ENCODE measurements at regions not wholly inside any gene's neighbourhood (a gene's known extent, or its start where the extent isn't known, plus 50 kb on each side); places are given as distances from the start of the nearest gene placed in this dataset.

DNA sequence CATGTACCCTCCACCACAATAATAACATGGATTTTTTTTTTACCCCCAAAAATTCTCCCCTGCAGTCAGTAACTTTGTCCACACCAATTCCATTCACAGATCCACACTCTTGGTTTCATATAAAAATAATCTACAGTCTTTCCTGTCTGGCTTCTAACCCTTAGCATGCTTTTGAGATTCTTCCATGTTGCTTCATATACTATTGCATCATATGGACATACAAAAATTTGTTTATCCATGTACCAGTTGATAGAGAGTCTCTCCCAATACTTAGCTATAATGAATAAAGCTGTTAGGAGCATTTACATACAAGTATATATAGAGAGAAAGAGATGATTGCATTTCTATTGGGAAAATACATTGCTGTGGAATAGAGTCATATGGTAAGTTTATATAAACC lies 575.0 kb downstream of the XPNPEP1 start (continued):
- TF ChIP-seq FOXJ3 (CRISPR knock-in tag; IDR thresholded peaks at IDR 0.05; ENCODE audit: borderline replicate concordance) (no peak), NR3C1 (CRISPR knock-in tag; conservative IDR thresholded peaks at IDR 0.05; ENCODE audit: low read depth) (no peak), E2F4 (CRISPR knock-in tag; IDR thresholded peaks at IDR 0.05; ENCODE audit: borderline replicate concordance, low read depth) (no peak), NFE2L1 (CRISPR knock-in tag; IDR thresholded peaks at IDR 0.05) (no peak), ZNF416 (CRISPR knock-in tag; IDR thresholded peaks at IDR 0.05) (no peak), ZNF532 (CRISPR knock-in tag; IDR thresholded peaks at IDR 0.05; ENCODE audit: borderline replicate concordance) (no peak), ZNF512 (CRISPR knock-in tag; IDR thresholded peaks at IDR 0.05; ENCODE audit: borderline replicate concordance) (no peak), TP53 (CRISPR knock-in tag; IDR thresholded peaks at IDR 0.05) (no peak), TCF7 (CRISPR knock-in tag; IDR thresholded peaks at IDR 0.05; ENCODE audit: low read depth) (no peak), GTF2I (CRISPR knock-in tag; conservative IDR thresholded peaks at IDR 0.05) (no peak), ETV6 (CRISPR knock-in tag; IDR thresholded peaks at IDR 0.05) (no peak)
- TF ChIP-seq, protein P1, sequence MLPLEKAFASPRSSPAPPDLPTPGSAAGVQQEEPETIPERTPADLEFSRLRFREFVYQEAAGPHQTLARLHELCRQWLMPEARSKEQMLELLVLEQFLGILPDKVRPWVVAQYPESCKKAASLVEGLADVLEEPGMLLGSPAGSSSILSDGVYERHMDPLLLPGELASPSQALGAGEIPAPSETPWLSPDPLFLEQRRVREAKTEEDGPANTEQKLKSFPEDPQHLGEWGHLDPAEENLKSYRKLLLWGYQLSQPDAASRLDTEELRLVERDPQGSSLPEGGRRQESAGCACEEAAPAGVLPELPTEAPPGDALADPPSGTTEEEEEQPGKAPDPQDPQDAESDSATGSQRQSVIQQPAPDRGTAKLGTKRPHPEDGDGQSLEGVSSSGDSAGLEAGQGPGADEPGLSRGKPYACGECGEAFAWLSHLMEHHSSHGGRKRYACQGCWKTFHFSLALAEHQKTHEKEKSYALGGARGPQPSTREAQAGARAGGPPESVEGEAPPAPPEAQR (CRISPR knock-in tag; IDR thresholded peaks at IDR 0.05): no peak

GRCh38 chr10:109343293-109343692 lies 580.0 kb downstream of the XPNPEP1 start:
- no peaks in the 10 kb centered on the region for H3K36me3 Mint-ChIP-seq
- ATAC-seq: no peak
- TF ChIP-seq ETV6 (CRISPR knock-in tag; IDR thresholded peaks at IDR 0.05) (no peak), MAX (CRISPR knock-in tag; IDR thresholded peaks at IDR 0.05) (no peak), ZNF317 (CRISPR knock-in tag; IDR thresholded peaks at IDR 0.05; ENCODE audit: borderline replicate concordance, low read depth) (no peak), JUN (CRISPR knock-in tag; IDR thresholded peaks at IDR 0.05) (no peak), SMAD3 (CRISPR knock-in tag; IDR thresholded peaks at IDR 0.05; ENCODE audit: borderline replicate concordance) (no peak), ZNF121 (CRISPR knock-in tag; IDR thresholded peaks at IDR 0.05) (no peak), JAZF1 (CRISPR knock-in tag; IDR thresholded peaks at IDR 0.05) (no peak), ZNF512 (CRISPR knock-in tag; IDR thresholded peaks at IDR 0.05; ENCODE audit: borderline replicate concordance) (no peak), ZNF219 (CRISPR knock-in tag; IDR thresholded peaks at IDR 0.05; ENCODE audit: borderline replicate concordance) (no peak), E2F4 (CRISPR knock-in tag; IDR thresholded peaks at IDR 0.05; ENCODE audit: borderline replicate concordance, low read depth) (no peak), TP53 (CRISPR knock-in tag; IDR thresholded peaks at IDR 0.05) (no peak)
- TF ChIP-seq, protein P2, sequence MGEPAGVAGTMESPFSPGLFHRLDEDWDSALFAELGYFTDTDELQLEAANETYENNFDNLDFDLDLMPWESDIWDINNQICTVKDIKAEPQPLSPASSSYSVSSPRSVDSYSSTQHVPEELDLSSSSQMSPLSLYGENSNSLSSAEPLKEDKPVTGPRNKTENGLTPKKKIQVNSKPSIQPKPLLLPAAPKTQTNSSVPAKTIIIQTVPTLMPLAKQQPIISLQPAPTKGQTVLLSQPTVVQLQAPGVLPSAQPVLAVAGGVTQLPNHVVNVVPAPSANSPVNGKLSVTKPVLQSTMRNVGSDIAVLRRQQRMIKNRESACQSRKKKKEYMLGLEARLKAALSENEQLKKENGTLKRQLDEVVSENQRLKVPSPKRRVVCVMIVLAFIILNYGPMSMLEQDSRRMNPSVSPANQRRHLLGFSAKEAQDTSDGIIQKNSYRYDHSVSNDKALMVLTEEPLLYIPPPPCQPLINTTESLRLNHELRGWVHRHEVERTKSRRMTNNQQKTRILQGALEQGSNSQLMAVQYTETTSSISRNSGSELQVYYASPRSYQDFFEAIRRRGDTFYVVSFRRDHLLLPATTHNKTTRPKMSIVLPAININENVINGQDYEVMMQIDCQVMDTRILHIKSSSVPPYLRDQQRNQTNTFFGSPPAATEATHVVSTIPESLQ (CRISPR knock-in tag; IDR thresholded peaks at IDR 0.05): no peak
- no peaks in the 10 kb centered on the region for H3K27me3 Mint-ChIP-seq (ENCODE audit: low read depth)
- ChIA-PET POLR2A (no interaction called here), CTCF (no interaction called here)
- no peaks in the 10 kb centered on the region for H3K4me1 Mint-ChIP-seq
- no peak overlapping the region for H3K27ac Mint-ChIP-seq
- peaks cover 5% of the 10 kb centered on the region for H3K9me3 Mint-ChIP-seq
- DNase-seq (ENCODE audit: low spot score): no peak
- H3K4me3 Mint-ChIP-seq: no peak overlapping the region

Data from WTC11 (cell line).